ENCODE measurements at regions not wholly inside any gene's neighbourhood (a gene's known extent, or its start where the extent isn't known, plus 50 kb on each side); places are given as distances from the start of the nearest gene placed in this dataset.

- Histone ChIP-seq H3K9me3 (ENCODE audit: severe bottlenecking) (no peaks in the 10 kb centered on the region), H3K4me3 (ENCODE audit: severe bottlenecking) (no peak overlapping the region), H3K36me3 (ENCODE audit: low read depth) (no peaks in the 10 kb centered on the region), H3K4me1 (ENCODE audit: insufficient read depth, poor library complexity, severe bottlenecking) (no peaks in the 10 kb centered on the region), H3K27ac (ENCODE audit: poor library complexity, severe bottlenecking) (no peak overlapping the region), H3K27me3 (ENCODE audit: insufficient read depth, poor library complexity, severe bottlenecking) (no peaks in the 10 kb centered on the region)
- DNase-seq (ENCODE audit: low spot score) (no peak), ATAC-seq (ENCODE audit: low read depth) (no peak)
- no peak for TF ChIP-seq CTCF (IDR thresholded peaks at IDR 0.05; ENCODE audit: poor library complexity, severe bottlenecking)
These were observed 462.0 kb downstream of the CCDC91 start for GRCh38 chr12:28652239-28652638.

DNA sequence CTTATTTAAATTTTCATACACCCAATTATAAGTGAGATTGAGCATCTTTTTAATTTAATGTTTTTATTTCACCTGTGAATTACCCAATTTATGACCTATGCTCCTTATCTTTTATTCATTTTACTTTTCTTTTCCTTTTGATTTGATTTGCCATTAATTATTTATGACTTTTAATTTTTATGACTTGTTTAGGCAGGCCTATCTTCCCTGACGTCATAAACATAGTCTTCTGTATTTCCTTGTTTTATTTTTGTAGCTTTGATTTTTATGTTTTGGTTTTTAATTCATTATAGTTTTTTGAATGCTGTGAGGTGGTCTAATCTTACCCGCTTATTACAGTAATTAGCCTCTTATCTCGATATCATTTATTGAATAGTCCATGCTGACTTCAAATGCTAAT lies 467.1 kb upstream of the FAR2 start:
- H3K27me3 ChIP-seq (ENCODE audit: insufficient read depth, poor library complexity, severe bottlenecking), result no peaks in the 10 kb centered on the region
- H3K4me3 ChIP-seq (ENCODE audit: severe bottlenecking), result no peak overlapping the region
- no peak overlapping the region for H3K27ac ChIP-seq (ENCODE audit: poor library complexity, severe bottlenecking)
- DNase-seq (ENCODE audit: low spot score) (no peak), ATAC-seq (ENCODE audit: low read depth) (no peak)
- H3K9me3 ChIP-seq (ENCODE audit: severe bottlenecking), result no peaks in the 10 kb centered on the region
- TF ChIP-seq CTCF (IDR thresholded peaks at IDR 0.05; ENCODE audit: poor library complexity, severe bottlenecking), result no peak
- H3K4me1 ChIP-seq (ENCODE audit: insufficient read depth, poor library complexity, severe bottlenecking), result no peaks in the 10 kb centered on the region
- H3K36me3 ChIP-seq (ENCODE audit: low read depth), result no peaks in the 10 kb centered on the region

- no peak overlapping the region for H3K4me3 ChIP-seq (ENCODE audit: severe bottlenecking)
- DNase-seq (ENCODE audit: low spot score) (no peak), ATAC-seq (ENCODE audit: low read depth) (no peak)
- H3K36me3 ChIP-seq (ENCODE audit: low read depth), result no peaks in the 10 kb centered on the region
- no peaks in the 10 kb centered on the region for H3K4me1 ChIP-seq (ENCODE audit: insufficient read depth, poor library complexity, severe bottlenecking)
- no peaks in the 10 kb centered on the region for H3K9me3 ChIP-seq (ENCODE audit: severe bottlenecking)
- H3K27me3 ChIP-seq (ENCODE audit: insufficient read depth, poor library complexity, severe bottlenecking), result no peaks in the 10 kb centered on the region
- no peak overlapping the region for H3K27ac ChIP-seq (ENCODE audit: poor library complexity, severe bottlenecking)
- no peak for TF ChIP-seq CTCF (IDR thresholded peaks at IDR 0.05; ENCODE audit: poor library complexity, severe bottlenecking)
These were observed 465.7 kb upstream of the FAR2 start for GRCh38 chr12:28683366-28683765.

GRCh38 chr12:28689398-28690175 lies 459.5 kb upstream of the FAR2 start:
- no peak for ATAC-seq (ENCODE audit: low read depth)

More at GRCh38 chr12:28689398-28690175, 459.5 kb upstream of the FAR2 start:
- Histone ChIP-seq H3K4me3 (ENCODE audit: severe bottlenecking) (no peak overlapping the region), H3K27ac (ENCODE audit: poor library complexity, severe bottlenecking) (no peak overlapping the region), H3K9me3 (ENCODE audit: severe bottlenecking) (no peaks in the 10 kb centered on the region), H3K27me3 (ENCODE audit: insufficient read depth, poor library complexity, severe bottlenecking) (no peaks in the 10 kb centered on the region), H3K4me1 (ENCODE audit: insufficient read depth, poor library complexity, severe bottlenecking) (no peaks in the 10 kb centered on the region), H3K36me3 (ENCODE audit: low read depth) (no peaks in the 10 kb centered on the region)
- TF ChIP-seq CTCF (IDR thresholded peaks at IDR 0.05; ENCODE audit: poor library complexity, severe bottlenecking), result no peak
- DNase-seq (ENCODE audit: low spot score), result no peak
